Neuronal stem cell (in vitro differentiated cells): ENCODE measurements at regions not wholly inside any gene's neighbourhood (a gene's known extent, or its start where the extent isn't known, plus 50 kb on each side); places are given as distances from the start of the nearest gene placed in this dataset.

Experiments used
- DNase-seq: peaks from one replicate; pipeline ENCODE4 v3.0.0-alpha.2; 2013; ENCODE audit warnings: low spot score
- H2AFZ ChIP-seq: one replicate; pipeline ENCODE4 v1.6.1; 2013; ENCODE audit warnings: mild to moderate bottlenecking, low read length, inconsistent platforms
- H2AK5ac ChIP-seq: 2 replicates; pipeline ENCODE4 v1.6.1; 2013; ENCODE audit warnings: low read depth, mild to moderate bottlenecking, inconsistent platforms, low read length, moderate library complexity, mixed read lengths
- H2BK120ac ChIP-seq: 2 replicates; pipeline ENCODE4 v1.6.1; 2013; ENCODE audit warnings: low read depth, mild to moderate bottlenecking, inconsistent platforms, low read length, moderate library complexity, mixed read lengths
- H2BK12ac ChIP-seq: one replicate; pipeline ENCODE4 v1.6.1; 2013; ENCODE audit warnings: low read length, inconsistent platforms
- H2BK15ac ChIP-seq: 2 replicates; pipeline ENCODE4 v1.6.1; 2013; ENCODE audit warnings: mild to moderate bottlenecking, low read length, inconsistent platforms, mixed read lengths
- H2BK5ac ChIP-seq: one replicate; pipeline ENCODE4 v1.6.1; 2013; ENCODE audit warnings: inconsistent platforms, mild to moderate bottlenecking, low read length, moderate library complexity
- H3K14ac ChIP-seq: one replicate; pipeline ENCODE4 v1.6.1; 2013; ENCODE audit warnings: low read length, inconsistent platforms
- H3K18ac ChIP-seq: 2 replicates; pipeline ENCODE4 v1.6.1; 2013; ENCODE audit warnings: low read length, inconsistent platforms
- H3K23ac ChIP-seq: 2 replicates; pipeline ENCODE4 v1.6.1; 2013; ENCODE audit warnings: low read depth, mild to moderate bottlenecking, mixed read lengths, low read length, inconsistent platforms; ENCODE audit not compliant: poor library complexity
- H3K27ac ChIP-seq: replicated peaks from 3 replicates; pipeline ENCODE4 v1.5.1; 2013; ENCODE audit warnings: low read length, inconsistent platforms
- H3K27me3 ChIP-seq, 3 experiments: 2 replicates each; pipeline ENCODE4 v1.6.1; 2013; ENCODE audit warnings: low read length in 3 of 3, mild to moderate bottlenecking in 2 of 3, inconsistent platforms in 1 of 3, low read depth in 1 of 3, mixed read lengths in 1 of 3, moderate library complexity in 1 of 3; ENCODE audit not compliant: control insufficient read depth in 3 of 3, insufficient read depth in 3 of 3
- H3K36me3 ChIP-seq, 2 donors: replicated peaks in 1 of 2; 2 replicates each; pipeline ENCODE4 v1.6.1; 2013; ENCODE audit warnings: low read length in 2 of 2; ENCODE audit not compliant: control insufficient read depth in 2 of 2, insufficient read depth in 2 of 2
- H3K4ac ChIP-seq: 2 replicates; pipeline ENCODE4 v1.6.1; 2013; ENCODE audit warnings: inconsistent platforms, mild to moderate bottlenecking, low read length, moderate library complexity
- H3K4me1 ChIP-seq, 2 donors: 1 replicate in 1 of 2; 2 replicates in 1 of 2; pipeline ENCODE4 v1.6.1; 2013; ENCODE audit warnings: low read length in 2 of 2, low read depth in 1 of 2; ENCODE audit not compliant: control insufficient read depth in 2 of 2, insufficient read depth in 1 of 2
- H3K4me2 ChIP-seq: one replicate; pipeline ENCODE4 v1.6.1; 2013; ENCODE audit warnings: mild to moderate bottlenecking, low read length, inconsistent platforms; ENCODE audit not compliant: insufficient read depth, poor library complexity, severe bottlenecking
- H3K4me3 ChIP-seq, 2 donors: 2 replicates each; pipeline ENCODE4 v1.5.1; 2013; ENCODE audit warnings: low read length in 2 of 2, mild to moderate bottlenecking in 2 of 2, inconsistent platforms in 1 of 2, moderate library complexity in 1 of 2
- H3K79me1 ChIP-seq: one replicate; pipeline ENCODE4 v1.6.1; 2013; ENCODE audit warnings: low read depth, mild to moderate bottlenecking, inconsistent platforms, low read length, moderate library complexity
- H3K9ac ChIP-seq: one replicate; pipeline ENCODE4 v1.6.1; 2013; ENCODE audit warnings: mild to moderate bottlenecking, low read depth, low read length, inconsistent platforms; ENCODE audit not compliant: poor library complexity
- H3K9me3 ChIP-seq, 2 donors: replicated peaks in 1 of 2; 2 replicates each; pipeline versions ENCODE3 to v1.6.1; 2013; ENCODE audit warnings: low read length in 2 of 2, mild to moderate bottlenecking in 2 of 2, inconsistent platforms in 1 of 2, low read depth in 1 of 2, mixed read lengths in 1 of 2, moderate library complexity in 1 of 2; ENCODE audit not compliant: control insufficient read depth in 2 of 2, insufficient read depth in 1 of 2
- H4K8ac ChIP-seq: one replicate; pipeline ENCODE4 v1.6.1; 2013; ENCODE audit warnings: low read depth, mild to moderate bottlenecking, inconsistent platforms, low read length, moderate library complexity
- H4K91ac ChIP-seq: one replicate; pipeline ENCODE4 v1.6.1; 2013; ENCODE audit warnings: low read length, low read depth, mild to moderate bottlenecking, inconsistent platforms; ENCODE audit not compliant: poor library complexity
- WGBS, 2 donors: extraction: QIAGEN DNeasy Blood & Tissue Kit; methylation state at CpG; one replicate each; pipeline ENCODE4 v1.1.7; 2013; ENCODE audit warnings: missing lambda C conversion rate in 2 of 2, mixed read lengths in 1 of 2; ENCODE audit not compliant: insufficient read length in 2 of 2, insufficient replicate concordance in 1 of 2; ENCODE audit errors: extremely low coverage in 2 of 2; 5-methylcytosine and 5-hydroxymethylcytosine counted together

GRCh38 chr4:170420255-170420693, 330.5 kb upstream of the AADAT start:
- H3K27ac ChIP-seq = no peak overlapping the region
- no peak overlapping the region for H3K4me3 ChIP-seq
- no peak overlapping the region for H3K4ac ChIP-seq
- H2AFZ ChIP-seq = no peak overlapping the region
- peaks cover 0 to 1% of the 10 kb centered on the region in 2 donors for H3K4me1 ChIP-seq
- no peak overlapping the region for H4K8ac ChIP-seq
- no peak for DNase-seq
- no peak overlapping the region for H4K91ac ChIP-seq
- H2BK15ac ChIP-seq = no peak overlapping the region
- H3K36me3 ChIP-seq = no peaks in the 10 kb centered on the region
- H3K27me3 ChIP-seq = no peaks in the 10 kb centered on the region
- no peak overlapping the region for H2AK5ac ChIP-seq
- no peak overlapping the region for H2BK5ac ChIP-seq
- no peak overlapping the region for H3K18ac ChIP-seq
- H3K23ac ChIP-seq = no peak overlapping the region
- no peak overlapping the region for H2BK12ac ChIP-seq
- H2BK120ac ChIP-seq = no peak overlapping the region
- no CpG with 5 or more reads among the region's 7 CpGs for WGBS, 2 donors
- H3K9me3 ChIP-seq = no peaks in the 10 kb centered on the region
- H3K4me2 ChIP-seq = no peak overlapping the region
- peak overlapping the region; percentile 17 for H3K14ac ChIP-seq
- H3K79me1 ChIP-seq = no peaks in the 10 kb centered on the region
- no peak overlapping the region for H3K9ac ChIP-seq

- H3K4ac ChIP-seq = no peak overlapping the region
- no peak overlapping the region for H3K4me3 ChIP-seq
- no peak overlapping the region for H2BK15ac ChIP-seq
- H3K14ac ChIP-seq = no peak overlapping the region
- no peak overlapping the region for H3K23ac ChIP-seq
- H3K79me1 ChIP-seq = no peaks in the 10 kb centered on the region
- no peaks in the 10 kb centered on the region for H3K27me3 ChIP-seq
- no peak overlapping the region for H3K18ac ChIP-seq
- no peak overlapping the region for H2BK12ac ChIP-seq
- H4K8ac ChIP-seq = no peak overlapping the region
- H3K9me3 ChIP-seq = no peaks in the 10 kb centered on the region
- peaks cover 0 to 3% of the 10 kb centered on the region in 2 donors for H3K4me1 ChIP-seq
- DNase-seq = no peak
- no peak overlapping the region for H3K4me2 ChIP-seq
- H2AFZ ChIP-seq = no peak overlapping the region
- no peak overlapping the region for H2BK120ac ChIP-seq
- no peaks in the 10 kb centered on the region for H3K36me3 ChIP-seq
- WGBS, 2 donors = no CpG with 5 or more reads among the region's 4 CpGs
- no peak overlapping the region for H3K27ac ChIP-seq
- no peak overlapping the region for H2BK5ac ChIP-seq
- no peak overlapping the region for H3K9ac ChIP-seq
- no peak overlapping the region for H2AK5ac ChIP-seq
- H4K91ac ChIP-seq = no peak overlapping the region
Observed at GRCh38 chr4:170414961-170415360, 325.2 kb upstream of the AADAT start.

GRCh38 chr4:170414360-170414759, 324.6 kb upstream of the AADAT start:
- Histone ChIP-seq H3K4me3 (no peak overlapping the region), H3K36me3 (no peaks in the 10 kb centered on the region), H3K9ac (no peak overlapping the region), H3K27ac (no peak overlapping the region), H3K4me2 (no peak overlapping the region), H3K79me1 (no peaks in the 10 kb centered on the region), H3K14ac (no peak overlapping the region), H4K8ac (no peak overlapping the region), H3K18ac (no peak overlapping the region), H2BK5ac (no peak overlapping the region), H2BK120ac (no peak overlapping the region), H3K23ac (no peak overlapping the region), H2AK5ac (no peak overlapping the region), H3K4me1 (peaks cover 0 to 3% of the 10 kb centered on the region in 2 donors), H2AFZ (no peak overlapping the region), H2BK12ac (no peak overlapping the region), H4K91ac (no peak overlapping the region), H2BK15ac (no peak overlapping the region), H3K9me3 (no peaks in the 10 kb centered on the region), H3K4ac (no peak overlapping the region), H3K27me3 (no peaks in the 10 kb centered on the region)
- DNase-seq = no peak
- no CpG with 5 or more reads among the region's 2 CpGs for whole genome bisulfite sequencing, 2 donors

DNA sequence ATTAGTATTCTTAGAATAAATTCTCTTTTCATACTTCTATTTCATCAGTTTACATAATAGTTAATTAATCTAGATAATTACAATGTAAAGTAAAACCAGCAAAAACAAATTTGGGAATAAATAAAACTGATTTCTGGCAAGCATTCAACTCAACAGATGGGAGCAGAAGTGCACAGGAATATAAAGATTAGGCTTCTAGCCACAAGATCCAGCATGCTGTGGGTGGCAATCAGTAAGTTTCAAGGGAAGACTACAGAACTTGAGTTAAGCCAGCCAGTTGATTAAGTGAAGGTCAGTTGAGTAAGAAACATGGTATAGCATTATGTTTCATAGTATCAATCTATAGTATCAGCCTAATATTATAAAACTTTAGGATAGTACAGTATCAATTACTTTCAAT, 324.2 kb upstream of the AADAT start:
- Histone ChIP-seq H3K9me3 (no peaks in the 10 kb centered on the region), H3K9ac (no peak overlapping the region), H3K79me1 (no peaks in the 10 kb centered on the region), H2BK5ac (no peak overlapping the region), H2BK12ac (no peak overlapping the region), H3K4me1 (peaks cover 0 to 3% of the 10 kb centered on the region in 2 donors), H3K36me3 (no peaks in the 10 kb centered on the region), H2BK15ac (no peak overlapping the region), H3K4me3 (no peak overlapping the region), H2BK120ac (no peak overlapping the region), H2AK5ac (no peak overlapping the region), H3K27me3 (no peaks in the 10 kb centered on the region), H3K4ac (no peak overlapping the region), H3K14ac (no peak overlapping the region), H2AFZ (no peak overlapping the region), H3K27ac (no peak overlapping the region), H4K91ac (no peak overlapping the region), H3K18ac (no peak overlapping the region), H3K4me2 (no peak overlapping the region), H3K23ac (no peak overlapping the region), H4K8ac (no peak overlapping the region)
- DNase-seq = no peak
